WTC11 (cell line): ENCODE measurements at regions not wholly inside any gene's neighbourhood (a gene's known extent, or its start where the extent isn't known, plus 50 kb on each side); places are given as distances from the start of the nearest gene placed in this dataset.

ENCODE experiments used
- ATAC-seq: fragments of 200-7000 bp; cut with Tn5 transposase; 2 replicates; pipeline ENCODE4 v1.10.0; 2021; ENCODE audit warnings: mild to moderate bottlenecking, moderate library complexity
- CTCF ChIA-PET: fragments of 300-600 bp; sonication (Branson Sonifier 250); formaldehyde crosslinking; loops from one replicate; lab custom pipeline; 2021; ENCODE audit warnings: antibody characterized with exemption; lab: Charles Lee
- POLR2A ChIA-PET: fragments of 350-600 bp; sonication (Branson Sonifier 250); formaldehyde crosslinking; loops from one replicate; lab custom pipeline; 2021; ENCODE audit warnings: antibody characterized with exemption; lab: Charles Lee
- DNase-seq: peaks from one replicate; pipeline ENCODE4 v3.0.0; 2021; ENCODE audit warnings: low spot score
- H3K27ac Mint-ChIP-seq: 2 replicates; pipeline ENCODE4 v1.8.0; 2021; ENCODE audit warnings: mixed read lengths
- H3K27me3 Mint-ChIP-seq: 2 replicates; pipeline ENCODE4 v1.8.0; 2021; ENCODE audit warnings: low read depth, mild to moderate bottlenecking, moderate library complexity, mixed read lengths
- H3K36me3 Mint-ChIP-seq: 2 replicates; pipeline ENCODE4 v1.8.0; 2021; ENCODE audit warnings: mixed read lengths
- H3K4me1 Mint-ChIP-seq: 2 replicates; pipeline ENCODE4 v1.8.0; 2022; ENCODE audit warnings: mixed read lengths
- H3K4me3 Mint-ChIP-seq: 2 replicates; pipeline ENCODE4 v1.8.0; 2021; ENCODE audit warnings: mild to moderate bottlenecking, moderate library complexity, mixed read lengths
- H3K9me3 Mint-ChIP-seq: 2 replicates; pipeline ENCODE4 v1.8.0; 2021; ENCODE audit warnings: mixed read lengths
- AR ChIP-seq: fragments of 250-450 bp; sonication (Bioruptor Pico); IDR thresholded peaks from 2 replicates; pipeline ENCODE4 v1.9.0; 2021; ENCODE audit warnings: mild to moderate bottlenecking
- ATF1 ChIP-seq: sonication (generic); formaldehyde crosslinking; IDR thresholded peaks from 2 replicates; pipeline ENCODE4 v1.8.1; 2023; ENCODE audit warnings: mild to moderate bottlenecking, moderate library complexity, missing genetic modification reagents
- CTCF ChIP-seq: fragments of 200-600 bp; IDR thresholded peaks from 2 replicates; pipeline ENCODE4 v1.8.0; 2022; ENCODE audit warnings: antibody characterized with exemption
- FOXP4 ChIP-seq: sonication (generic); formaldehyde crosslinking; IDR thresholded peaks from 2 replicates; pipeline ENCODE4 v1.8.0; 2022; ENCODE audit warnings: mild to moderate bottlenecking, missing genetic modification reagents
- GRHL2 ChIP-seq: fragments of 250-450 bp; sonication (Bioruptor Pico); IDR thresholded peaks from 2 replicates; pipeline ENCODE4 v1.8.0; 2022; ENCODE audit warnings: mild to moderate bottlenecking, moderate library complexity; ENCODE audit not compliant: insufficient replicate concordance, severe bottlenecking
- MLX ChIP-seq: sonication (generic); formaldehyde crosslinking; IDR thresholded peaks from 2 replicates; pipeline ENCODE4 v1.8.1; 2023; ENCODE audit warnings: mild to moderate bottlenecking, missing genetic modification reagents, moderate library complexity
- NFYB ChIP-seq: sonication (generic); formaldehyde crosslinking; conservative IDR thresholded peaks from 2 replicates; pipeline ENCODE4 v1.8.0; 2022; ENCODE audit warnings: low read depth, missing genetic modification reagents
- NR2C2 ChIP-seq: sonication (generic); formaldehyde crosslinking; IDR thresholded peaks from 2 replicates; pipeline ENCODE4 v1.8.0; 2022; ENCODE audit warnings: mild to moderate bottlenecking, missing genetic modification reagents
- PRRX2 ChIP-seq: fragments of 250-450 bp; sonication (Bioruptor Pico); IDR thresholded peaks from 2 replicates; pipeline ENCODE4 v1.8.0; 2021; ENCODE audit warnings: mild to moderate bottlenecking
- RELA ChIP-seq: sonication (generic); formaldehyde crosslinking; IDR thresholded peaks from 2 replicates; pipeline ENCODE4 v1.8.1; 2022; ENCODE audit warnings: missing genetic modification reagents, mild to moderate bottlenecking, borderline replicate concordance
- ZBTB21 ChIP-seq: sonication (generic); formaldehyde crosslinking; IDR thresholded peaks from 2 replicates; pipeline ENCODE4 v1.8.1; 2023; ENCODE audit warnings: mild to moderate bottlenecking, missing genetic modification reagents, borderline replicate concordance
- ZBTB43 ChIP-seq: sonication (generic); formaldehyde crosslinking; IDR thresholded peaks from 2 replicates; pipeline ENCODE4 v1.8.1; 2023; ENCODE audit warnings: mild to moderate bottlenecking, missing genetic modification reagents
- ZNF121 ChIP-seq: sonication (generic); formaldehyde crosslinking; IDR thresholded peaks from 2 replicates; pipeline ENCODE4 v1.8.0; 2023; ENCODE audit warnings: missing genetic modification reagents
- ZNF423 ChIP-seq: fragments of 250-450 bp; sonication (Bioruptor Pico); IDR thresholded peaks from 2 replicates; pipeline ENCODE4 v2.1.2; 2022; ENCODE audit warnings: mild to moderate bottlenecking, moderate library complexity

GRCh38 chr3:113055201-113055600 is 64.4 kb downstream of the GTPBP8 start (continued):
- TF ChIP-seq ZBTB43 = no peak
- no peak for TF ChIP-seq RELA (CRISPR knock-in tag)
- no peak for TF ChIP-seq NFYB (CRISPR knock-in tag)
- no peak for TF ChIP-seq PRRX2 (CRISPR knock-in tag)
- TF ChIP-seq NR2C2 (CRISPR knock-in tag) = no peak
- TF ChIP-seq, all 79 proteins: peak for 0

GRCh38 chr3:113055961-113056360 is 65.2 kb downstream of the GTPBP8 start:
- TF ChIP-seq FOXP4 (CRISPR knock-in tag) (no peak), NR2C2 (CRISPR knock-in tag) (no peak), ZNF121 (CRISPR knock-in tag) (no peak)
- no peak overlapping the region for H3K4me3 Mint-ChIP-seq
- DNase-seq (no peak), ATAC-seq (no peak)
- ChIA-PET POLR2A (no interaction called here), CTCF (interaction anchor here (1.5 kb wide), 1 partner anchor 222 kb away, joined by 4 read pairs; no protein-coding TSS in a partner anchor)
- 0 out of 2 replicates have a peak, but pooled peaks cover 3% of the 10 kb centered on the region for H3K4me1 Mint-ChIP-seq
- H3K27ac Mint-ChIP-seq = no peak overlapping the region
- no peaks in the 10 kb centered on the region for H3K36me3 Mint-ChIP-seq
- H3K9me3 Mint-ChIP-seq = no peaks in the 10 kb centered on the region
- H3K27me3 Mint-ChIP-seq = no peaks in the 10 kb centered on the region

GRCh38 chr3:113057117-113057516 is 66.3 kb downstream of the GTPBP8 start:
- ChIA-PET POLR2A (no interaction called here), CTCF (no interaction called here)
- Mint-ChIP-seq H3K27ac (no peak overlapping the region), H3K4me3 (no peak overlapping the region), H3K9me3 (no peaks in the 10 kb centered on the region), H3K36me3 (no peaks in the 10 kb centered on the region), H3K27me3 (no peaks in the 10 kb centered on the region), H3K4me1 (no peaks in the 10 kb centered on the region)
- ATAC-seq (no peak), DNase-seq (no peak)
- TF ChIP-seq MLX (CRISPR knock-in tag) (no peak), GRHL2 (CRISPR knock-in tag) (no peak), AR (CRISPR knock-in tag) (no peak), ZNF423 (CRISPR knock-in tag) (no peak), CTCF (no peak), ZBTB21 (no peak), ATF1 (CRISPR knock-in tag) (no peak)
